ENCODE measurements at regions not wholly inside any gene's neighbourhood (a gene's known extent, or its start where the extent isn't known, plus 50 kb on each side); places are given as distances from the start of the nearest gene placed in this dataset.
"Not testable (repeated sequence)": the region's sequence is repeated elsewhere in the genome, so short reads cannot be mapped to it uniquely, and the experiment has no call there.

DNA sequence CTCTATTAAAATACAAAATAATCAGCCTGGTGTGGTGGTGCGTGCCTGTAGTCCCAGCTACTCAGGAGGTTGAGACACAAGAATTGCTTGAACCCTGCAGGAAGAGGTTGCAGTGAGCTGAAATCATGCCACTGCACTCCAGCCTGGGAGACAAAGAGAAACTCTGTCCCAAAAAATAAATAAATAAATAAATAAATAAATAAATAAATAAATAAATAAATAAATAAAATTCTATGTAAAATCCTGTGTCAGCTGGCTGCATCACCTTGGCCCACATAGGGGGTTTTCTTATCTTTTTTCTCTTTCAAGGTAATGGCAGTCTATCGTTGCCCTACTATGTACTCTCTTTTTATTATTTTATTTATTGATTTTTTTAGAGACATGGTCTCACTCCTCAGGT lies 206.7 kb downstream of the ALG10 start:
- intact Hi-C loops (cut with DNase I); H3K36me3 ChIP-seq (ENCODE audit: insufficient read depth in 1 of 2, low read depth in 1 of 2); H3K4me3 ChIP-seq; DNase-seq; H3K27ac ChIP-seq; H3K27me3 ChIP-seq (ENCODE audit: insufficient read depth in 3 of 3, low read length in 2 of 3); ATAC-seq; H3K9me3 ChIP-seq; H3K4me1 ChIP-seq: not testable (repeated sequence)
- WGBS, 3 donors: 71 to 82% (median 75%) methylated on average over 2 of the region's 2 CpGs

DNA sequence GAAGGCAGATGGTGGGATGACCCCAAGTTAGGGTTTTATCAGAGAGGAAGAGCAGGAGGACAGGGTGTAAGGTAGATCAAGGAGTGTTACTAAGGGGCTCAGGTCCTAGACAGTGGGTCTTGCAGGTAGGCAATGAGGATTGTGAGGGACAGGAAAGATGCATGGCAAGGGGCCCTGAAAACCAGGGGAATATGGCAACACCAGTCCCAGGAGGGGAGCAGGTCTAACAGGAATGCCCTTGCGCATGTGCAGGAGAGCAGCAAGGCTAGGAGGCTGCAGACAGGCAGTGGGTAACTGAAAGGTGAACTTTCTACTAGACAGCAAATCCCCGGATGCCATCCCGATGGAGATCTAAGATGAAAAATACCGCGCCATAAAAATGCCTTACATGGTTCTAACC lies 211.3 kb downstream of the ALG10 start:
- Histone ChIP-seq H3K27me3 (ENCODE audit: insufficient read depth in 3 of 3, low read length in 2 of 3) (no peaks in the 10 kb centered on the region), H3K36me3 (ENCODE audit: insufficient read depth in 1 of 2, low read depth in 1 of 2) (no peaks in the 10 kb centered on the region), H3K4me1 (no peaks in the 10 kb centered on the region), H3K4me3 (no peak overlapping the region), H3K27ac (no peak overlapping the region), H3K9me3 (no peaks in the 10 kb centered on the region)
- intact Hi-C loops (cut with DNase I): no loop called here
- DNase-seq (no peak), ATAC-seq (no peak)
- TF ChIP-seq, protein P1, sequence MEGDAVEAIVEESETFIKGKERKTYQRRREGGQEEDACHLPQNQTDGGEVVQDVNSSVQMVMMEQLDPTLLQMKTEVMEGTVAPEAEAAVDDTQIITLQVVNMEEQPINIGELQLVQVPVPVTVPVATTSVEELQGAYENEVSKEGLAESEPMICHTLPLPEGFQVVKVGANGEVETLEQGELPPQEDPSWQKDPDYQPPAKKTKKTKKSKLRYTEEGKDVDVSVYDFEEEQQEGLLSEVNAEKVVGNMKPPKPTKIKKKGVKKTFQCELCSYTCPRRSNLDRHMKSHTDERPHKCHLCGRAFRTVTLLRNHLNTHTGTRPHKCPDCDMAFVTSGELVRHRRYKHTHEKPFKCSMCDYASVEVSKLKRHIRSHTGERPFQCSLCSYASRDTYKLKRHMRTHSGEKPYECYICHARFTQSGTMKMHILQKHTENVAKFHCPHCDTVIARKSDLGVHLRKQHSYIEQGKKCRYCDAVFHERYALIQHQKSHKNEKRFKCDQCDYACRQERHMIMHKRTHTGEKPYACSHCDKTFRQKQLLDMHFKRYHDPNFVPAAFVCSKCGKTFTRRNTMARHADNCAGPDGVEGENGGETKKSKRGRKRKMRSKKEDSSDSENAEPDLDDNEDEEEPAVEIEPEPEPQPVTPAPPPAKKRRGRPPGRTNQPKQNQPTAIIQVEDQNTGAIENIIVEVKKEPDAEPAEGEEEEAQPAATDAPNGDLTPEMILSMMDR (IDR thresholded peaks at IDR 0.05): no peak
- WGBS, 3 donors: 92 to 94% (median 93%) methylated on average over 5 of the region's 5 CpGs

DNA sequence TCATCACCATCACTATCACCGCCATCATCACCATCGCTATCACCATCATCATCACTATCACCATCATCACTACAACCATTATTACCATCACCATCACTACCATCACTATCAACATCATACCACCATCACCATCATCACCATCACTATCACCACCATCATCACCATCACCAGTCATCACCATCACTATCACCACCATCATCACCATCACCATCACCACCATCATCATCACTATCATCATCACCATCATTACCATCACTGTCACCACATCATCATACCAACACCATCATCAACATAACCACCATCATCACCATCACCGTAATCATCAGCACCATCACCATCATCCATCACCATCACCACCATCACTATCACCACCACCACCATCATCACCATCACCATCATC lies 213.8 kb downstream of the ALG10 start:
- TF ChIP-seq, protein P1 (IDR thresholded peaks at IDR 0.05): no peak
- Histone ChIP-seq H3K27ac (no peak overlapping the region), H3K27me3 (ENCODE audit: insufficient read depth in 3 of 3, low read length in 2 of 3) (no peaks in the 10 kb centered on the region), H3K36me3 (ENCODE audit: insufficient read depth in 1 of 2, low read depth in 1 of 2) (no peaks in the 10 kb centered on the region), H3K4me1 (no peaks in the 10 kb centered on the region), H3K9me3 (no peaks in the 10 kb centered on the region), H3K4me3 (no peak overlapping the region)
- 73 to 89% (median 76%) methylated on average over 3 of the region's 3 CpGs for WGBS, 3 donors
- ATAC-seq: no peak
- no peak for DNase-seq
- intact Hi-C loops (cut with DNase I): no loop called here

- TF ChIP-seq, protein P1 (IDR thresholded peaks at IDR 0.05): no peak
- 73 to 74% (median 74%) methylated on average over 1 of the region's 1 CpG for WGBS, 3 donors
- Histone ChIP-seq H3K9me3 (no peaks in the 10 kb centered on the region), H3K27me3 (ENCODE audit: insufficient read depth in 3 of 3, low read length in 2 of 3) (no peaks in the 10 kb centered on the region), H3K4me1 (no peaks in the 10 kb centered on the region), H3K27ac (no peak overlapping the region), H3K4me3 (no peak overlapping the region), H3K36me3 (ENCODE audit: insufficient read depth in 1 of 2, low read depth in 1 of 2) (no peaks in the 10 kb centered on the region)
- ATAC-seq (no peak), DNase-seq (no peak)
- intact Hi-C loops (cut with DNase I): no loop called here
Observed at GRCh38 chr12:34244608-34245007, 222.3 kb downstream of the ALG10 start.

- intact Hi-C loops (cut with DNase I): no loop called here
- ATAC-seq (no peak), DNase-seq (no peak)
- Histone ChIP-seq H3K27me3 (ENCODE audit: insufficient read depth in 3 of 3, low read length in 2 of 3) (no peaks in the 10 kb centered on the region), H3K4me3 (no peak overlapping the region), H3K36me3 (ENCODE audit: insufficient read depth in 1 of 2, low read depth in 1 of 2) (no peaks in the 10 kb centered on the region), H3K4me1 (no peaks in the 10 kb centered on the region), H3K27ac (no peak overlapping the region), H3K9me3 (no peaks in the 10 kb centered on the region)
- 92 to 95% (median 93%) methylated on average over 9 of the region's 9 CpGs for WGBS, 3 donors
- TF ChIP-seq, protein P1 (IDR thresholded peaks at IDR 0.05): no peak
Observed at GRCh38 chr12:34249271-34249670, 227.0 kb downstream of the ALG10 start.

- intact Hi-C loops (cut with DNase I); H3K27me3 ChIP-seq (ENCODE audit: insufficient read depth in 3 of 3, low read length in 2 of 3); H3K9me3 ChIP-seq; H3K4me1 ChIP-seq; DNase-seq; ATAC-seq; H3K27ac ChIP-seq; H3K36me3 ChIP-seq (ENCODE audit: insufficient read depth in 1 of 2, low read depth in 1 of 2); H3K4me3 ChIP-seq: not testable (repeated sequence)
- WGBS, 3 donors: 87% methylated on average over 4 of the region's 4 CpGs
Observed at GRCh38 chr12:34251879-34252278, 229.6 kb downstream of the ALG10 start.

Data from psoas muscle (tissue), 7 donors.